ENCODE measurements at regions not wholly inside any gene's neighbourhood (a gene's known extent, or its start where the extent isn't known, plus 50 kb on each side); places are given as distances from the start of the nearest gene placed in this dataset.

DNA sequence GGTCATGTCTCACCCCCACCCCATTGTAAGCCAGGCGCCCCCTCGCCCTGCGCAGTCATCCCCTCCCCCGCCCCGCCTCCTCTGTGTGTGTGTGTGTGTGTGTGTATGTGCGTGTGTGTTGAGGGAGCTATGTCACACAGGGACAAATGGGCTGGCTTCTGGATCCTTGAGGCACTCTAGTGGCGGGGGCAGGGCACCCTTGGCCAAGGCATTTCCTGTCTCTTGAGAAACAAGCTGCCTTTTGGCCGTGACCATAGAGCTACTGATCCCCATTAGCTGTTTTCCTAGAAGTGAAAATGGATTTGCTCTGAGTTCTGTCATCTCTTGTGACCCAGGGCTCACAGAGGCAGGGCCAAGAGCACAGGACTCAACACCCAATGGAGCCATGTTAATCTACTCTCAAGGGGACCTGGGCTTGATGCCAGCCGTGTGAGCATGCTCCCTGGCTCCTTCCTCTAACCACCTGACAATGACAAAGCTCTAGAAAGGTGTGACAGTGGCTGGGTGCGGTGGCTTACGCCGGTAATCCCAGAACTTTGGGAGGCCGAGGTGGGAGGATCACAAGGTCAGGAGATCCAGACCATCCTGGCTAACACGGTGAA, 162.5 kb upstream of the BCOR start (continued):
- TF ChIP-seq, protein P1, sequence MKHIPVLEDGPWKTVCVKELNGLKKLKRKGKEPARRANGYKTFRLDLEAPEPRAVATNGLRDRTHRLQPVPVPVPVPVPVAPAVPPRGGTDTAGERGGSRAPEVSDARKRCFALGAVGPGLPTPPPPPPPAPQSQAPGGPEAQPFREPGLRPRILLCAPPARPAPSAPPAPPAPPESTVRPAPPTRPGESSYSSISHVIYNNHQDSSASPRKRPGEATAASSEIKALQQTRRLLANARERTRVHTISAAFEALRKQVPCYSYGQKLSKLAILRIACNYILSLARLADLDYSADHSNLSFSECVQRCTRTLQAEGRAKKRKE (CRISPR knock-in tag; IDR thresholded peaks at IDR 0.05; ENCODE audit: low read depth) = no peak
- TF ChIP-seq, protein P2, sequence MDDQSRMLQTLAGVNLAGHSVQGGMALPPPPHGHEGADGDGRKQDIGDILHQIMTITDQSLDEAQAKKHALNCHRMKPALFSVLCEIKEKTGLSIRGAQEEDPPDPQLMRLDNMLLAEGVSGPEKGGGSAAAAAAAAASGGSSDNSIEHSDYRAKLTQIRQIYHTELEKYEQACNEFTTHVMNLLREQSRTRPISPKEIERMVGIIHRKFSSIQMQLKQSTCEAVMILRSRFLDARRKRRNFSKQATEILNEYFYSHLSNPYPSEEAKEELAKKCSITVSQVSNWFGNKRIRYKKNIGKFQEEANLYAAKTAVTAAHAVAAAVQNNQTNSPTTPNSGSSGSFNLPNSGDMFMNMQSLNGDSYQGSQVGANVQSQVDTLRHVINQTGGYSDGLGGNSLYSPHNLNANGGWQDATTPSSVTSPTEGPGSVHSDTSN (IDR thresholded peaks at IDR 0.05) = no peak

DNA sequence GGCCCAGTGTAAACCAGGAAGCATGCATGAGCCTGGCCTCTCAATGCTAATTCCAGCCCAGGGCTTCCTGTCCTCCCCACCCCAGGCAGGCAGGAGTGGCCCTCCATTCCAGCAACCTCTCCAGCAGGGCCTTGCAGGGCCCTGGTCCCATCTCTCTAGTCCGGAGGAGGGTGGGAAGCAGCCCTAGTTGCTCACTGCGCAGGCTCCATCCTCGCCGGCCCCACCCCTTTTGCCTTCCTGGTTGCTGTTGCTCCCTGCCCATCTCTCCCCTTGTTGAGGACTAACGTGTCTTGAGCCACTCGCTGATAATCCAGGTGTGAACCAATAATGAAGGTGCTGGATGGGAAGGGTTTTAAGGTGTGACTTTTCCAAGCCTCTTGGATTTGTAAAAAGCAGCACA, 161.2 kb upstream of the BCOR start:
- CTCF ChIA-PET = interaction anchor here (1.1 kb wide), 1 partner anchor 123 kb away, joined by 3 read pairs; no protein-coding TSS in a partner anchor
- no peak overlapping the region for H3K4me2 ChIP-seq
- ATAC-seq (no peak), DNase-seq (ENCODE audit: low read depth in 1 of 2, low spot score in 1 of 2) (no peak), FAIRE-seq (no peak)
- WGBS (ENCODE audit: missing lambda C conversion rate) = 89% methylated on average over 5 of the region's 6 CpGs
- no peak overlapping the region for H3K4me3 ChIP-seq
- TF ChIP-seq, protein P3, sequence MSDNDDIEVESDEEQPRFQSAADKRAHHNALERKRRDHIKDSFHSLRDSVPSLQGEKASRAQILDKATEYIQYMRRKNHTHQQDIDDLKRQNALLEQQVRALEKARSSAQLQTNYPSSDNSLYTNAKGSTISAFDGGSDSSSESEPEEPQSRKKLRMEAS (IDR thresholded peaks at IDR 0.05) = no peak
- TF ChIP-seq TFCP2L1 (CRISPR knock-in tag; IDR thresholded peaks at IDR 0.05) (no peak), RFX5 (IDR thresholded peaks at IDR 0.05) (no peak), HOXB13 (CRISPR knock-in tag; IDR thresholded peaks at IDR 0.05; ENCODE audit: low read depth) (no peak), CBX8 (IDR thresholded peaks at IDR 0.05) (no peak), CTCF (IDR thresholded peaks at IDR 0.05) (no peak), CHD2 (IDR thresholded peaks at IDR 0.05; ENCODE audit: low read length, partially characterized antibody) (no peak), SREBF2 (IDR thresholded peaks at IDR 0.05) (no peak), NFE2L2 (conservative IDR thresholded peaks at IDR 0.05; ENCODE audit: low read length) (no peak), EHF (CRISPR knock-in tag; IDR thresholded peaks at IDR 0.05) (no peak), FOXS1 (CRISPR knock-in tag; IDR thresholded peaks at IDR 0.05) (no peak)
- H3K9me3 ChIP-seq = no peaks in the 10 kb centered on the region
- H3K27ac ChIP-seq = no peak overlapping the region
- POLR2A ChIA-PET = no interaction called here
- peaks cover 9% of the 10 kb centered on the region for H3K4me1 ChIP-seq

- no peak for FAIRE-seq
- no peak for DNase-seq (ENCODE audit: low read depth in 1 of 2, low spot score in 1 of 2)
- H3K4me3 ChIP-seq = no peak overlapping the region
- ChIA-PET CTCF (no interaction called here), POLR2A (no interaction called here)
- H3K4me2 ChIP-seq = no peak overlapping the region
- peak; percentile 47 to 62; a peak in 2 of 6 replicates for ATAC-seq
- 67% methylated on average over 5 of the region's 5 CpGs for WGBS (ENCODE audit: missing lambda C conversion rate)
- H3K9me3 ChIP-seq = no peaks in the 10 kb centered on the region
- no peak for TF ChIP-seq HMGXB4 (CRISPR knock-in tag; IDR thresholded peaks at IDR 0.05; ENCODE audit: borderline replicate concordance)
- no peak for TF ChIP-seq NR3C1 (IDR thresholded peaks at IDR 0.05)
- TF ChIP-seq ZC3H11A (IDR thresholded peaks at IDR 0.05) = no peak
- no peak for TF ChIP-seq EHMT2 (IDR thresholded peaks at IDR 0.05; ENCODE audit: low read depth)
- no peaks in the 10 kb centered on the region for H3K4me1 ChIP-seq
- H3K27ac ChIP-seq = no peak overlapping the region
These were observed 156.0 kb upstream of the BCOR start for GRCh38 chrX:40253771-40254170.
